A549 (cell line): ENCODE measurements at regions not wholly inside any gene's neighbourhood (a gene's known extent, or its start where the extent isn't known, plus 50 kb on each side); places are given as distances from the start of the nearest gene placed in this dataset.

Experiments used
- ATAC-seq, 2 experiments: fragments of 200-7000 bp in 1 of 2; fragments of >200 bp in 1 of 2; cut with Nextera tagmentation in 1 of 2; cut with Tn5 transposase in 1 of 2; 3 replicates each; pipeline versions ENCODE4 v1.8.0 to v1.9.1; 2018 to 2020; ENCODE audit warnings: mild to moderate bottlenecking in 1 of 2, moderate library complexity in 1 of 2
- CTCF ChIA-PET: fragments of 300-600 bp; sonication (Branson Sonifier 250); formaldehyde crosslinking; extraction: SDS; loops from one replicate; lab custom pipeline; 2021; ENCODE audit warnings: antibody characterized with exemption, inconsistent platforms; lab: Yijun Ruan, JAX
- POLR2A ChIA-PET: fragments of 350-600 bp; formaldehyde crosslinking; extraction: SDS; loops from one replicate; lab custom pipeline; 2021; ENCODE audit warnings: antibody characterized with exemption, inconsistent platforms; lab: Yijun Ruan, JAX
- DNase-seq, 2 experiments: peaks; one replicate each; pipeline versions ENCODE4 v3.0.0 to v3.0.0-alpha.2; 2011 to 2016; ENCODE audit warnings: low read depth in 1 of 2, low spot score in 1 of 2
- FAIRE-seq: peaks from 2 replicates; lab custom pipeline; 2011; peaks lifted over from hg19 to GRCh38; lab: Jason Lieb, UNC
- H3K27ac ChIP-seq, 2 experiments: fragments of >200 bp; sonication (Bioruptor Twin); formaldehyde crosslinking; 3 replicates each; pipeline ENCODE4 v1.5.1; 2016 to 2017
- H3K4me1 ChIP-seq: fragments of >200 bp; sonication (Bioruptor Twin); formaldehyde crosslinking; 3 replicates; pipeline ENCODE4 v1.6.1; 2016
- H3K4me2 ChIP-seq: fragments of >200 bp; sonication (Bioruptor Twin); formaldehyde crosslinking; 3 replicates; pipeline ENCODE4 v1.6.1; 2016
- H3K4me3 ChIP-seq: fragments of >200 bp; sonication (Bioruptor Twin); formaldehyde crosslinking; 3 replicates; pipeline ENCODE4 v1.5.1; 2016
- H3K9me3 ChIP-seq: fragments of >200 bp; sonication (Bioruptor Twin); formaldehyde crosslinking; 3 replicates; pipeline ENCODE4 v1.6.1; 2016
- BHLHE40 ChIP-seq: IDR thresholded peaks from 2 replicates; pipeline ENCODE4 v1.6.1; 2012; ENCODE audit warnings: low read depth, low read length, inconsistent platforms
- CBX8 ChIP-seq: fragments of 200-600 bp; sonication (generic); IDR thresholded peaks from 2 replicates; pipeline ENCODE4 v1.6.1; 2016
- CTCF ChIP-seq: fragments of >200 bp; sonication (Bioruptor Twin); formaldehyde crosslinking; IDR thresholded peaks from 3 replicates; pipeline ENCODE4 v1.5.1; 2016
- EHF ChIP-seq: fragments of 250-450 bp; sonication (Bioruptor Pico); IDR thresholded peaks from 2 replicates; pipeline ENCODE4 v1.5.0; 2020; ENCODE audit warnings: mild to moderate bottlenecking
- FOSB ChIP-seq: fragments of 250-450 bp; sonication (Bioruptor Pico); IDR thresholded peaks from 2 replicates; pipeline ENCODE4 v1.5.0; 2020; ENCODE audit warnings: mild to moderate bottlenecking, moderate library complexity
- FOSL2 ChIP-seq, 2 experiments: fragments of 450-650 bp in 1 of 2; fragments of >200 bp in 1 of 2; sonication (Bioruptor Twin) in 1 of 2; formaldehyde crosslinking; IDR thresholded peaks; 2 replicates each; pipeline versions ENCODE4 v1.5.0 to v1.6.1; 2016 to 2020; ENCODE audit warnings: mild to moderate bottlenecking in 1 of 2, moderate library complexity in 1 of 2
- KDM1A ChIP-seq: fragments of 200-600 bp; sonication (generic); IDR thresholded peaks from 2 replicates; pipeline ENCODE4 v1.6.1; 2016; ENCODE audit warnings: low read depth, mild to moderate bottlenecking
- NFE2L2 ChIP-seq: fragments of 150-350 bp; conservative IDR thresholded peaks from 2 replicates; pipeline ENCODE4 v1.6.1; 2014; ENCODE audit warnings: low read length
- NR3C1 ChIP-seq: fragments of >200 bp; sonication (Bioruptor Twin); formaldehyde crosslinking; IDR thresholded peaks from 3 replicates; pipeline ENCODE4 v1.6.1; 2017
- POLR2A ChIP-seq: IDR thresholded peaks from 2 replicates; pipeline ENCODE4 v1.6.1; 2012; ENCODE audit warnings: mild to moderate bottlenecking, low read length
- POLR2AphosphoS2 ChIP-seq: conservative IDR thresholded peaks from 2 replicates; pipeline ENCODE4 v1.6.1; 2012; ENCODE audit warnings: low read length, improper control_type of control experiment, inconsistent platforms
- RAD21 ChIP-seq, 2 experiments: fragments of >200 bp in 1 of 2; sonication (Bioruptor Twin) in 1 of 2; formaldehyde crosslinking in 1 of 2; IDR thresholded peaks in 1 of 2; conservative IDR thresholded peaks in 1 of 2; 2 replicates in 1 of 2; 3 replicates in 1 of 2; pipeline ENCODE4 v1.6.1; 2012 to 2018; ENCODE audit warnings: inconsistent platforms in 1 of 2
- RCOR1 ChIP-seq: fragments of 150-350 bp; IDR thresholded peaks from 2 replicates; pipeline ENCODE4 v1.6.1; 2014; ENCODE audit warnings: antibody characterized with exemption, low read length, low read depth
- RFX5 ChIP-seq: fragments of 450-650 bp; IDR thresholded peaks from 2 replicates; pipeline ENCODE4 v1.7.1; 2014; ENCODE audit warnings: antibody characterized with exemption, mild to moderate bottlenecking, moderate library complexity
- SMC3 ChIP-seq: fragments of >200 bp; sonication (Bioruptor Twin); formaldehyde crosslinking; IDR thresholded peaks from 3 replicates; pipeline ENCODE4 v1.6.1; 2018; ENCODE audit warnings: inconsistent platforms
- SREBF2 ChIP-seq: fragments of 450-650 bp; IDR thresholded peaks from 2 replicates; pipeline ENCODE4 v1.6.1; 2014; ENCODE audit warnings: mild to moderate bottlenecking, moderate library complexity
- TFCP2L1 ChIP-seq: fragments of 250-450 bp; sonication (Bioruptor Pico); IDR thresholded peaks from 2 replicates; pipeline ENCODE4 v1.5.0; 2021; ENCODE audit warnings: mild to moderate bottlenecking
- ZFP36 ChIP-seq: fragments of 450-650 bp; IDR thresholded peaks from 2 replicates; pipeline ENCODE4 v1.6.1; 2014; ENCODE audit warnings: borderline replicate concordance; ENCODE audit not compliant: partially characterized antibody
- ZNF302 ChIP-seq: fragments of 250-450 bp; sonication (Bioruptor Pico); IDR thresholded peaks from 2 replicates; pipeline ENCODE4 v1.9.0; 2021; ENCODE audit warnings: inconsistent platforms, mild to moderate bottlenecking, moderate library complexity
- WGBS: methylation state at CpG from one replicate; pipeline ENCODE4 v1.1.6; 2017; ENCODE audit errors: missing lambda C conversion rate; 5-methylcytosine and 5-hydroxymethylcytosine counted together
- TF ChIP-seq, protein P1 (sequence below): fragments of 250-450 bp; sonication (Bioruptor Pico); IDR thresholded peaks from 2 replicates; pipeline ENCODE4 v1.5.0; 2020; ENCODE audit warnings: low read depth, mild to moderate bottlenecking, moderate library complexity
- TF ChIP-seq, protein P2 (sequence below): IDR thresholded peaks from 2 replicates; pipeline ENCODE4 v1.6.1; 2012; ENCODE audit warnings: low read depth, borderline replicate concordance

DNA sequence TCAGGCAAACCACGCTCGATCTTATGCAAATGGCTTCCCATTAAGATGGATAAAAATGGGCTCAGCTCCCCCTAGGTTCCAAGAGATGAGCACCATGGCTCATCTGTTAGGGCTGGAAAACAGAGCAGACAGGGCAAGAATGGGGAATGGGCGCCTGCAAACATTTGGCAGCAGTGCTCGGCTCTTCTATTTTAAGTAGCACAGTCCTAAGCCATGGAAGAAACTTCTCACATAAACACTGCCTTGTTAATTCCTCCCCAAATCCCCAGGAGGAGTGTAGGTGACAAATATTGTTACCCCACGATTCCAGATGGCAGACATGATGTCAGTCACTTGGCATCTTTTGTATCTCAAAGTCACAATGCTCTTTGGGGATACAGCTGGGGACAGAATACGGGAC lies 221.8 kb downstream of the ICE1 start:
- no peak for TF ChIP-seq FOSL2 (IDR thresholded peaks at IDR 0.05)
- TF ChIP-seq FOSL2 (CRISPR knock-in tag; IDR thresholded peaks at IDR 0.05): no peak
- TF ChIP-seq SREBF2: no peak
- no peak for TF ChIP-seq RCOR1
- no peak for TF ChIP-seq NFE2L2
- no peak for TF ChIP-seq ZFP36
- no peak for TF ChIP-seq POLR2AphosphoS2
- no peak for TF ChIP-seq SMC3
- Histone ChIP-seq H3K4me2 (no peak overlapping the region), H3K27ac (no peak overlapping the region), H3K9me3 (no peaks in the 10 kb centered on the region), H3K4me1 (no peaks in the 10 kb centered on the region), H3K4me3 (no peak overlapping the region)
- ChIA-PET POLR2A (no interaction called here), CTCF (interaction anchor here (1.4 kb wide), 1 partner anchor 22 kb away, joined by 5 read pairs; no protein-coding TSS in a partner anchor)
- FAIRE-seq (no peak), DNase-seq (no peak), ATAC-seq (no peak)
- 0% methylated on average over 6 of the region's 6 CpGs for WGBS

GRCh38 chr5:5643481-5643880 lies 221.0 kb downstream of the ICE1 start:
- POLR2A ChIA-PET: no interaction called here
- no peak for ATAC-seq
- CTCF ChIA-PET: interaction anchor here (1.4 kb wide), 1 partner anchor 23 kb away, joined by 5 read pairs; no protein-coding TSS in a partner anchor
- Histone ChIP-seq H3K27ac (no peak overlapping the region), H3K4me2 (no peak overlapping the region), H3K9me3 (no peaks in the 10 kb centered on the region), H3K4me1 (no peaks in the 10 kb centered on the region), H3K4me3 (no peak overlapping the region)
- WGBS: 24% methylated on average over 4 of the region's 4 CpGs
- TF ChIP-seq, protein P1, sequence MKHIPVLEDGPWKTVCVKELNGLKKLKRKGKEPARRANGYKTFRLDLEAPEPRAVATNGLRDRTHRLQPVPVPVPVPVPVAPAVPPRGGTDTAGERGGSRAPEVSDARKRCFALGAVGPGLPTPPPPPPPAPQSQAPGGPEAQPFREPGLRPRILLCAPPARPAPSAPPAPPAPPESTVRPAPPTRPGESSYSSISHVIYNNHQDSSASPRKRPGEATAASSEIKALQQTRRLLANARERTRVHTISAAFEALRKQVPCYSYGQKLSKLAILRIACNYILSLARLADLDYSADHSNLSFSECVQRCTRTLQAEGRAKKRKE (CRISPR knock-in tag): no peak
- no peak for TF ChIP-seq CBX8
- TF ChIP-seq EHF (CRISPR knock-in tag): no peak
- no peak for TF ChIP-seq POLR2A
- TF ChIP-seq RAD21 (conservative IDR thresholded peaks at IDR 0.05 in 1 of 2, IDR thresholded peaks at IDR 0.05 in 1 of 2): no peak
- TF ChIP-seq, protein P2, sequence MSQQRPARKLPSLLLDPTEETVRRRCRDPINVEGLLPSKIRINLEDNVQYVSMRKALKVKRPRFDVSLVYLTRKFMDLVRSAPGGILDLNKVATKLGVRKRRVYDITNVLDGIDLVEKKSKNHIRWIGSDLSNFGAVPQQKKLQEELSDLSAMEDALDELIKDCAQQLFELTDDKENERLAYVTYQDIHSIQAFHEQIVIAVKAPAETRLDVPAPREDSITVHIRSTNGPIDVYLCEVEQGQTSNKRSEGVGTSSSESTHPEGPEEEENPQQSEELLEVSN: no peak
- TF ChIP-seq BHLHE40: no peak
- FAIRE-seq: no peak
- DNase-seq: no peak

DNA sequence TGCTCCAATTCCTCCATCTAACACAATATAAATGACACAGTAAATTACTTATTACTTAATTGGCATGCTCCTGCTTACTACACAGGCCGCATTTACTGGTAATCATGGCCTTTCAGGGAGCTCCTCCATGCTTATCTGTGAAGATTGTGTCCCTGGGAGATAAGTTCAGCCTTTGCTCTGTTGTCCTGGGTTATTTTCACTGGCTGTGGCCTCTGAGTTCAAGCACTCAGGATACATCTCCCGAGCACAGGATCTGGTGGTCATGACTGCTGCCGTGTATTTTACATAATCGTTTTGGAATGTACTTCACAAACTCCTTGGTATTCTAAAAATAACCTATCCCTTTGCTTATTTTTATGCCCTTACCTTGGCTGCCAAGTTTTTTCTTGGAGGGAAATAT lies 215.7 kb downstream of the ICE1 start:
- Histone ChIP-seq H3K9me3 (no peaks in the 10 kb centered on the region), H3K27ac (no peak overlapping the region)
- TF ChIP-seq RFX5 (no peak), TFCP2L1 (CRISPR knock-in tag) (no peak), BHLHE40 (no peak), ZNF302 (no peak), KDM1A (no peak), FOSB (CRISPR knock-in tag) (no peak), NFE2L2 (no peak), CTCF (no peak), NR3C1 (no peak), SREBF2 (no peak)
- TF ChIP-seq, all 56 proteins: peak for 0
- ATAC-seq (no peak), DNase-seq (no peak), FAIRE-seq (no peak)
- 1% methylated on average over 4 of the region's 4 CpGs for WGBS
- POLR2A ChIA-PET: no interaction called here
- CTCF ChIA-PET: no interaction called here
- Histone ChIP-seq H3K4me3 (no peak overlapping the region), H3K4me1 (no peaks in the 10 kb centered on the region), H3K4me2 (no peak overlapping the region)
